Activated naive CD4-positive, alpha-beta T cell treated with anti-CD3 and anti-CD28 coated beads for 36 hours (primary cell): ENCODE measurements at regions not wholly inside any gene's neighbourhood (a gene's known extent, or its start where the extent isn't known, plus 50 kb on each side); places are given as distances from the start of the nearest gene placed in this dataset.
"Not testable (repeated sequence)": the region's sequence is repeated elsewhere in the genome, so short reads cannot be mapped to it uniquely, and the experiment has no call there.

Source experiments
- CTCF ChIA-PET: fragments of 350-600 bp; sonication (Branson Sonifier 250); formaldehyde crosslinking; loops from one replicate; lab custom pipeline; 2021; ENCODE audit warnings: antibody characterized with exemption; lab: Charles Lee
- DNase-seq: peaks from one replicate; pipeline ENCODE4 v3.0.0-alpha.2; 2020
- H3K27ac Mint-ChIP-seq: one replicate; pipeline ENCODE4 v1.8.0; 2021; ENCODE audit warnings: mild to moderate bottlenecking, mixed read lengths
- H3K27me3 Mint-ChIP-seq: one replicate; pipeline ENCODE4 v1.8.0; 2021; ENCODE audit warnings: low read depth, mixed read lengths
- H3K36me3 Mint-ChIP-seq: one replicate; pipeline ENCODE4 v1.8.0; 2021; ENCODE audit warnings: low read depth, mixed read lengths
- H3K4me1 Mint-ChIP-seq: one replicate; pipeline ENCODE4 v1.8.0; 2021; ENCODE audit warnings: low read depth, mixed read lengths
- H3K4me3 Mint-ChIP-seq: one replicate; pipeline ENCODE4 v1.8.0; 2021; ENCODE audit warnings: mild to moderate bottlenecking, moderate library complexity, mixed read lengths
- H3K9me3 Mint-ChIP-seq: one replicate; pipeline ENCODE4 v1.8.0; 2021; ENCODE audit warnings: mixed read lengths
- intact Hi-C: fragments of 100-400 bp; cut with micrococcal nuclease; formaldehyde crosslinking; loops from one replicate; pipeline ENCODE4 v1.15.1; 2023

DNA sequence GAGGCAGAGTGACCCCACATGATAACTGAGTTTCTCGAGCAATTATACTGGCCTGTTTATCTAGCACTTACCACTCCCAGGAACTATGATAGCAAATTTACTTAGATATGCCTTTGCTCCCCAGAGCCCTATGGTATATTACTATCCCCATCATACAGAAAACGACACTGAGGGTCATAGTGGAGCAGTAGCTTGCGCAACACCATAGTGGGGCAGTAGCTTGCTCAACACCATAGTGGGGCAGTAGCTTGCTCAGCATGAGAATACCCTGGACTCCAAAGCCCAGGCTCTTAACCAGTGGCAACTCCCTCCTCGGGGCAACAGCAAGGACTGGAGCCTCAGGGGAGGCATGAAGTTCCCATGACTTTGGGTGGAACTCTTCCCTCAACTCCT, 211.9 kb downstream of the NPHP4 start:
- Mint-ChIP-seq H3K9me3 (peaks cover 7% of the 10 kb centered on the region), H3K36me3 (no peaks in the 10 kb centered on the region), H3K4me1 (no peaks in the 10 kb centered on the region), H3K4me3 (no peak overlapping the region), H3K27ac (no peak overlapping the region), H3K27me3 (peaks cover 7% of the 10 kb centered on the region)
- CTCF ChIA-PET = no interaction called here
- DNase-seq = no peak
- intact Hi-C loops = no loop called here

DNA sequence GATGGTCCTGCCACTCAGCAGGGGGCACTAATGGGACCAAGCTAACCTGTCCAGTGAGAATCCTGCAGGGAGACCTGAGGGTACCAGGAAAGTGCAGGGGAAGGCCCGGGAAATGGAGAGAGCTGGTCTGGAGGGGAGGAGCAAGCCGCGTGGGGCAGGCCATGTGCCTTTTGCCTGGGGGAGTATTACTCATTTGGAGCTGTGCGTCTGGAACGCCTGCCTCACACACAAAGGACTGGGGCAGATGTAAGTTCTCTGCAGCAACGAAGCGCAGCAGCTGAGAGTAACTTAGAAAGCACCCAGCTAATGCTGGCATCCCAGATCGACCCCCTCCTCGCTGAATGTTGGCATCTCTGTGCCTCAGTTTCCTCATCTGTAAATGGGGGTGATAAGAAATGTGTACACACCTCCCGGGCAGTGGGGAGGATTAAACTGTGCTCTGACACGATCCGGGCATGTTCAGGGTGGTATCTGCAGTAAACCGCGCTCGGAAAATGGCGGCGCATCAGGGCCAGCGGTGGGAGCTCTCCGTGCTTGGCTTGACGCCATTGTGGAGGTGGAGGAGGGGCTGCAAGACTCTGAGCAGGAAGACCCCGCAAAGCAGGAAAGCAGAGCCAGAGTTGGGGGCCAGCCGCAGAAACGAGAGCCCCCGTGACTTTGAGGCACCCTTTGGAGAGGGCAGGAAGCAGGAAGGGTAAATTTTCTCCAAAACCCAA, 212.5 kb downstream of the NPHP4 start:
- CTCF ChIA-PET = no interaction called here
- Mint-ChIP-seq H3K27me3 (peaks cover 5% of the 10 kb centered on the region), H3K9me3 (peaks cover 7% of the 10 kb centered on the region), H3K4me1 (no peaks in the 10 kb centered on the region), H3K27ac (no peak overlapping the region), H3K4me3 (no peak overlapping the region), H3K36me3 (no peaks in the 10 kb centered on the region)
- intact Hi-C loops = no loop called here
- DNase-seq = no peak

GRCh38 chr1:5776035-5776550, 216.1 kb downstream of the NPHP4 start:
- peaks cover 8% of the 10 kb centered on the region for H3K27me3 Mint-ChIP-seq
- no peak for DNase-seq
- H3K9me3 Mint-ChIP-seq = peaks cover 7% of the 10 kb centered on the region
- H3K4me3 Mint-ChIP-seq = no peak overlapping the region
- no peaks in the 10 kb centered on the region for H3K36me3 Mint-ChIP-seq
- CTCF ChIA-PET = interaction anchor here (0.6 kb wide), 1 partner anchor 1391 kb away, joined by 4 read pairs; no protein-coding TSS in a partner anchor
- H3K4me1 Mint-ChIP-seq = peaks cover 2% of the 10 kb centered on the region
- H3K27ac Mint-ChIP-seq = no peak overlapping the region
- intact Hi-C loops = no loop called here

- no peak overlapping the region for H3K27ac Mint-ChIP-seq
- H3K27me3 Mint-ChIP-seq = peaks cover 12% of the 10 kb centered on the region
- H3K36me3 Mint-ChIP-seq = no peaks in the 10 kb centered on the region
- DNase-seq = no peak
- intact Hi-C loops = no loop called here
- H3K9me3 Mint-ChIP-seq = peaks cover 7% of the 10 kb centered on the region
- CTCF ChIA-PET = no interaction called here
- H3K4me1 Mint-ChIP-seq = peaks cover 8% of the 10 kb centered on the region
- no peak overlapping the region for H3K4me3 Mint-ChIP-seq
Measured at GRCh38 chr1:5774019-5774418, 218.2 kb downstream of the NPHP4 start.

- CTCF ChIA-PET = no interaction called here
- Mint-ChIP-seq H3K36me3 (no peaks in the 10 kb centered on the region), H3K27me3 (peaks cover 18% of the 10 kb centered on the region), H3K9me3 (no peaks in the 10 kb centered on the region), H3K27ac (no peak overlapping the region), H3K4me3 (no peak overlapping the region), H3K4me1 (peaks cover 8% of the 10 kb centered on the region)
- DNase-seq = no peak
- intact Hi-C loops = no loop called here
Measured at GRCh38 chr1:5771788-5772187, 220.4 kb downstream of the NPHP4 start.

- Mint-ChIP-seq H3K4me1 (peaks cover 8% of the 10 kb centered on the region), H3K36me3 (no peaks in the 10 kb centered on the region), H3K9me3 (no peaks in the 10 kb centered on the region), H3K27ac (no peak overlapping the region), H3K4me3 (no peak overlapping the region), H3K27me3 (peaks cover 20% of the 10 kb centered on the region)
- intact Hi-C loops = no loop called here
- DNase-seq = no peak
- CTCF ChIA-PET = no interaction called here
Measured at GRCh38 chr1:5770981-5771765, 221.1 kb downstream of the NPHP4 start.

DNA sequence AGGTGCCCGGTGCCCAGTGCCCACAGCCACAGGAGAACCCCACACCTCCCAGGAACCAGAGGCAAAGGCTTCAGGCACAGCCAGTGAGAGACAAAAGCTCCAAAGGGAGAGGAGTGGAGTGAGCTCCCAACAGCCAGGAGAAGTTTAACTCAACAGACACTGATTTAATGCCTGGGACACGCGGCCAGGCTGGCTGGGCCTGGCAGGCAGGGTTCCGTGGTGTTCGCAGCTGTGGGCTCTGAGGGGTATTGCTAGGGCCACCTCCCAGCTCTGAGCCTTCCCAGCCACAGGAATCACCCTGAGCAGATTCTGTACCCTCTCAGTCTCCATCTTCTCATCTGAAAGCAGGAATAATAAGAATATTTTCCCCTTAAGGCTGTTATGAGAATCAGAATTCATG, 222.5 kb downstream of the NPHP4 start:
- CTCF ChIA-PET = no interaction called here

DNA sequence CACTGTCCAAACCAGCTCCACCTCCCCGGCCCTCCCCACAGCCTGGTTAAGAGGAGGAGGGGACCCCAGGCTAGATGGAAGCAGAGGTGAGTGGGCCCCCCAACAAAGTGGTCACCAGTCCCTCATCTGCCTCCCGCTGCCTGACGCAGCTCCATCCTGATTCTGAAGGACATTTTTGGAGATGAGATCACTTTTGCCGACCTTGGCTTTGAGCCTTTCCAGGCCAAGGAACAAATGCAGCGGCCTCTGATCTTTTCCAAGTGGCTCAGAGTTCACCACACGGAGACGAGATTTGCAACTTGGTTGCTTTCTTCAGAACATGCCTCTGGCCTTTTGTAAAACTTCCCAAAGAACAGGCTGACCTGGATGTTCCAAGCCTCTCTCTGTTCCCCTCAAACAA, 223.1 kb downstream of the NPHP4 start:
- Mint-ChIP-seq H3K4me3 (no peak overlapping the region), H3K36me3 (peaks cover 2% of the 10 kb centered on the region), H3K9me3 (peaks cover under 1% of the 10 kb centered on the region), H3K4me1 (peaks cover 8% of the 10 kb centered on the region), H3K27me3 (peaks cover 30% of the 10 kb centered on the region), H3K27ac (no peak overlapping the region)
- CTCF ChIA-PET = no interaction called here
- intact Hi-C loops = no loop called here
- DNase-seq = no peak

More for the DNA sequence above, 222.5 kb downstream of the NPHP4 start:
- peaks cover 8% of the 10 kb centered on the region for H3K4me1 Mint-ChIP-seq
- no peak overlapping the region for H3K27ac Mint-ChIP-seq
- DNase-seq = no peak
- intact Hi-C loops = no loop called here
- no peaks in the 10 kb centered on the region for H3K36me3 Mint-ChIP-seq
- H3K27me3 Mint-ChIP-seq = peaks cover 25% of the 10 kb centered on the region
- H3K4me3 Mint-ChIP-seq = no peak overlapping the region
- no peaks in the 10 kb centered on the region for H3K9me3 Mint-ChIP-seq

- Mint-ChIP-seq H3K9me3 (peaks cover 9% of the 10 kb centered on the region), H3K4me1 (peaks cover 8% of the 10 kb centered on the region), H3K27me3 (peaks cover 36% of the 10 kb centered on the region), H3K27ac (no peak overlapping the region), H3K4me3 (no peak overlapping the region), H3K36me3 (peaks cover 2% of the 10 kb centered on the region)
- CTCF ChIA-PET = no interaction called here
- intact Hi-C loops = no loop called here
- DNase-seq = no peak
Measured at GRCh38 chr1:5768014-5768413, 224.2 kb downstream of the NPHP4 start.

GRCh38 chr1:5766996-5767395, 225.2 kb downstream of the NPHP4 start:
- H3K27me3 Mint-ChIP-seq = peaks cover 36% of the 10 kb centered on the region
- H3K4me1 Mint-ChIP-seq, H3K36me3 Mint-ChIP-seq, intact Hi-C loops, H3K4me3 Mint-ChIP-seq, CTCF ChIA-PET, H3K27ac Mint-ChIP-seq, DNase-seq, H3K9me3 Mint-ChIP-seq: not testable (repeated sequence)

- H3K9me3 Mint-ChIP-seq = peaks cover 9% of the 10 kb centered on the region
- peaks cover 7% of the 10 kb centered on the region for H3K4me1 Mint-ChIP-seq
- DNase-seq = no peak
- H3K36me3 Mint-ChIP-seq = peaks cover 2% of the 10 kb centered on the region
- H3K4me3 Mint-ChIP-seq = no peak overlapping the region
- no peak overlapping the region for H3K27ac Mint-ChIP-seq
- intact Hi-C loops = no loop called here
- CTCF ChIA-PET = no interaction called here
- peaks cover 35% of the 10 kb centered on the region for H3K27me3 Mint-ChIP-seq
Measured at GRCh38 chr1:5765997-5766913, 226.0 kb downstream of the NPHP4 start.

- Mint-ChIP-seq H3K4me3 (no peak overlapping the region), H3K27ac (no peak overlapping the region), H3K9me3 (peaks cover 11% of the 10 kb centered on the region), H3K27me3 (peaks cover 27% of the 10 kb centered on the region), H3K36me3 (peaks cover 2% of the 10 kb centered on the region), H3K4me1 (no peaks in the 10 kb centered on the region)
- intact Hi-C loops = no loop called here
- no peak for DNase-seq
- CTCF ChIA-PET = no interaction called here
Measured at GRCh38 chr1:5765483-5765882, 226.7 kb downstream of the NPHP4 start.
